Upper lobe of left lung (tissue), 6 donors: ENCODE measurements at regions not wholly inside any gene's neighbourhood (a gene's known extent, or its start where the extent isn't known, plus 50 kb on each side); places are given as distances from the start of the nearest gene placed in this dataset.

Experiments
- ATAC-seq, 2 donors: fragments of 200-7000 bp; cut with Tn5 transposase; one replicate each; pipeline ENCODE4 v1.9.1; 2022; ENCODE audit warnings: mild to moderate bottlenecking in 2 of 2, moderate library complexity in 2 of 2; ENCODE audit not compliant: low FRiP score in 2 of 2
- DNase-seq, 2 donors: peaks; one replicate each; pipeline ENCODE4 v3.0.0-alpha.2; 2019 to 2020
- H3K27ac ChIP-seq, 4 donors: fragments of 200-600 bp; sonication (generic); one replicate each; pipeline ENCODE4 v1.5.1; 2016 to 2019
- H3K27me3 ChIP-seq, 4 donors: fragments of 200-600 bp; sonication (generic); one replicate each; pipeline ENCODE4 v1.5.1; 2017 to 2019
- H3K36me3 ChIP-seq, 4 donors: fragments of 200-600 bp; sonication (generic); one replicate each; pipeline ENCODE4 v1.5.1; 2016 to 2019
- H3K4me1 ChIP-seq, 4 donors: fragments of 200-600 bp; sonication (generic); one replicate each; pipeline ENCODE4 v1.5.1; 2018 to 2019
- H3K4me3 ChIP-seq, 4 donors: fragments of 200-600 bp; sonication (generic); one replicate each; pipeline ENCODE4 v1.5.1; 2017 to 2019; ENCODE audit warnings: mild to moderate bottlenecking in 2 of 4, moderate library complexity in 1 of 4
- H3K9me3 ChIP-seq, 4 donors: fragments of 200-600 bp; sonication (generic); one replicate each; pipeline ENCODE4 v1.5.1; 2018 to 2019
- EP300 ChIP-seq, 4 donors: sonication (generic); formaldehyde crosslinking; IDR thresholded peaks; one replicate each; pipeline ENCODE4 v1.5.1; 2017; ENCODE audit warnings: antibody characterized with exemption in 4 of 4, control low read depth in 2 of 4
- POLR2A ChIP-seq, 4 donors: fragments of 450-650 bp; IDR thresholded peaks; one replicate each; pipeline ENCODE4 v1.5.1; 2016 to 2017; ENCODE audit warnings: antibody characterized with exemption in 4 of 4, mild to moderate bottlenecking in 2 of 4
- POLR2AphosphoS5 ChIP-seq, 2 donors: sonication (generic); formaldehyde crosslinking; IDR thresholded peaks; one replicate each; pipeline ENCODE4 v1.5.1; 2017; ENCODE audit warnings: antibody characterized with exemption in 2 of 2
- WGBS, 2 donors: methylation state at CpG; one replicate each; pipeline ENCODE4 v1.1.5; 2017 to 2018; 5-methylcytosine and 5-hydroxymethylcytosine counted together
- TF ChIP-seq, protein P1 (sequence below), 6 experiments: fragments of 450-650 bp in 4 of 6; fragments of 200-600 bp in 2 of 6; sonication (generic) in 2 of 6; IDR thresholded peaks; one replicate each; pipeline ENCODE4 v1.5.1; 2016 to 2019; ENCODE audit warnings: antibody characterized with exemption in 6 of 6
- donor health status: DM: no; HTN: no; CAD: no; lungs with moderate emphysema.
- donor health status: DM: no; HTN: yes; CAD: no; lungs with severe emphysema.

DNA sequence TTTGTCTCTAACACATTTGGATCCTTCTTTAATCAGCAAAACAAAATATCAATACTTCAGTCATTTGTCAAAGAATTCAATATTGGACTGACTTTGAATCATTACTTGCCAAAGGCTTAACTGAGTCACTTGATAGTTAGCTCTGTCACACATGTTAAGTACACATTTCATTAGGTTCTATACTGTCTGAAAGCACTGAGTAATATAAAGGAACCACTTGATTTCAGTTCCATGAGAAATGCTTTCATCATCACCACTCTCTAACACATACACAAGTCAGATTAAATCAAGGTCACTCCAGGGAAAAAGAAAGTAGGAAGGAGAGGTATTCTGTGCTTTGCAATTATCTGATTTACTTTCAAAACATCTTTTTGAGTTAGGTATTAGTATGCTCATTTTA is 1233.1 kb downstream of the C4orf33 start:
- DNase-seq (no peak), ATAC-seq (no peak)
- no peak overlapping the region for H3K4me3 ChIP-seq
- H3K9me3 ChIP-seq, result no peaks in the 10 kb centered on the region
- no peak overlapping the region for H3K27ac ChIP-seq
- TF ChIP-seq, protein P1, sequence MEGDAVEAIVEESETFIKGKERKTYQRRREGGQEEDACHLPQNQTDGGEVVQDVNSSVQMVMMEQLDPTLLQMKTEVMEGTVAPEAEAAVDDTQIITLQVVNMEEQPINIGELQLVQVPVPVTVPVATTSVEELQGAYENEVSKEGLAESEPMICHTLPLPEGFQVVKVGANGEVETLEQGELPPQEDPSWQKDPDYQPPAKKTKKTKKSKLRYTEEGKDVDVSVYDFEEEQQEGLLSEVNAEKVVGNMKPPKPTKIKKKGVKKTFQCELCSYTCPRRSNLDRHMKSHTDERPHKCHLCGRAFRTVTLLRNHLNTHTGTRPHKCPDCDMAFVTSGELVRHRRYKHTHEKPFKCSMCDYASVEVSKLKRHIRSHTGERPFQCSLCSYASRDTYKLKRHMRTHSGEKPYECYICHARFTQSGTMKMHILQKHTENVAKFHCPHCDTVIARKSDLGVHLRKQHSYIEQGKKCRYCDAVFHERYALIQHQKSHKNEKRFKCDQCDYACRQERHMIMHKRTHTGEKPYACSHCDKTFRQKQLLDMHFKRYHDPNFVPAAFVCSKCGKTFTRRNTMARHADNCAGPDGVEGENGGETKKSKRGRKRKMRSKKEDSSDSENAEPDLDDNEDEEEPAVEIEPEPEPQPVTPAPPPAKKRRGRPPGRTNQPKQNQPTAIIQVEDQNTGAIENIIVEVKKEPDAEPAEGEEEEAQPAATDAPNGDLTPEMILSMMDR (IDR thresholded peaks at IDR 0.05), result no peak
- no peak for TF ChIP-seq POLR2AphosphoS5 (IDR thresholded peaks at IDR 0.05)
- TF ChIP-seq EP300 (IDR thresholded peaks at IDR 0.05), result no peak
- TF ChIP-seq POLR2A (IDR thresholded peaks at IDR 0.05), result no peak
- no peaks in the 10 kb centered on the region for H3K36me3 ChIP-seq
- H3K4me1 ChIP-seq, result no peaks in the 10 kb centered on the region
- no peaks in the 10 kb centered on the region for H3K27me3 ChIP-seq

DNA sequence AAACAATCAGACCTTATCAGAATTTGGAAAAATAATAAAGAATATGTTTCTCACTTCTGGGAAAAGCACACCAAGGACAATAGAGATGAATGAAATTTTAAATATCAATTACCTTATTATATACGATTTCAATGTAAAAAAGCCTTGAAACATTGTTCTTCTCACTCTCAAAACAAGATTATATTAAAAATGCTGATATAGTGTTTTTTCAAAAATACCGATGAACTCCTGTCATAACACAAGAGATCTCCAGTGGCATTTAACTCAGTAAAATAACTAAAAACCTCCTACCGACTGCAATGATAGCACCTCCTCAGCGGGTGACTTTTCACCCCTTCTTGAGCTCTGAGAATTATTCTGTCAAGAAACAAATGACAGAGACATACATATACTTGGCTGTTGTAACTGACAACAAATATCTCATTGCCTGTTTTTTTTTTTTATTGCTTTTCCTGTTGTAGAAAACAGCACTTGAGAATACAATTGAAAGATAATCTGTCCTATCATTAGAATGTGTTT is 1237.3 kb downstream of the C4orf33 start:
- ATAC-seq, result no peak
- DNase-seq, result no peak
- Histone ChIP-seq H3K27ac (no peak overlapping the region), H3K27me3 (no peaks in the 10 kb centered on the region), H3K9me3 (no peaks in the 10 kb centered on the region), H3K36me3 (no peaks in the 10 kb centered on the region), H3K4me1 (no peaks in the 10 kb centered on the region), H3K4me3 (no peak overlapping the region)
- TF ChIP-seq POLR2A (IDR thresholded peaks at IDR 0.05), result no peak
- TF ChIP-seq, protein P1 (IDR thresholded peaks at IDR 0.05), result no peak
- TF ChIP-seq EP300 (IDR thresholded peaks at IDR 0.05), result no peak
- TF ChIP-seq POLR2AphosphoS5 (IDR thresholded peaks at IDR 0.05), result no peak
- WGBS, 2 donors, result 83 to 88% methylated on average over 4 of the region's 4 CpGs

DNA sequence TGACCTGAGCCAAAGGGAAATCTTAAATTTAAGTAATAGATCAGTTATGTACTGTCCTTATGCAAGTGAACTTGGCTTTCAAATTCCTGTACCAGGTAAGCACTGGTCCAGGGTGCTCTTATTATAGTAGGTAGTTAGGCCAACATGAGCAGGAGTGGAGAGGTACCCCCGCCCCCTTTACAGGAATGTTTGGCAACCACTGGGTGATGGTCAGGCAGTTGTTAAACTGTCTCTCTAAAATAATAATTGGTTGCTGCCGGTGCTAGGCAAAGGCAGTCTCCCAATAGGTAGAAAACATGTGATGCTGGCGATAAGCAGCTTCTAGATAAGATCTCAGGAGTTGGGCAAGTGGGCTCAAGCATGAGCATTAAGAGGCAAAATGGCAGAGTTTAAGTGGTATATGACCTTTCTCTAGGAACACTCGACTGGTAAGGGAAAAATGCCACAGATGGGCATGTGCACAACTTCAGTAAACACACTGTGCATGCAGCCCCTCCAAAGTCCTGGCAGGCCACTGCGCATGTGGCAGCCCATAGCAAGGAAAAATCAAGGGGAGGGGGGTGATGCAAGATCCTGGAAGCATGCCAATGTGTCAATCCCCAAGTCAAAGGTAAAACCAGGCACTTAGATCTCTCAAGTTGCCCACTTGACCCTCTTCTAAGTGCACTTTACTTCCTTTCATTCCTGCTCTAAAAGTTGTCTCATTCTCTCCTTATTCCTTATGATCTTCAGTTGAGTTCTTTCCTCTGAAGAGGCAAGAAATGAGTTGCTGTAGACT is 1239.7 kb downstream of the C4orf33 start:
- DNase-seq, result peak in 1 of 2 donors; percentile 60
- 62 to 63% methylated on average over 5 of the region's 5 CpGs for WGBS, 2 donors

DNA sequence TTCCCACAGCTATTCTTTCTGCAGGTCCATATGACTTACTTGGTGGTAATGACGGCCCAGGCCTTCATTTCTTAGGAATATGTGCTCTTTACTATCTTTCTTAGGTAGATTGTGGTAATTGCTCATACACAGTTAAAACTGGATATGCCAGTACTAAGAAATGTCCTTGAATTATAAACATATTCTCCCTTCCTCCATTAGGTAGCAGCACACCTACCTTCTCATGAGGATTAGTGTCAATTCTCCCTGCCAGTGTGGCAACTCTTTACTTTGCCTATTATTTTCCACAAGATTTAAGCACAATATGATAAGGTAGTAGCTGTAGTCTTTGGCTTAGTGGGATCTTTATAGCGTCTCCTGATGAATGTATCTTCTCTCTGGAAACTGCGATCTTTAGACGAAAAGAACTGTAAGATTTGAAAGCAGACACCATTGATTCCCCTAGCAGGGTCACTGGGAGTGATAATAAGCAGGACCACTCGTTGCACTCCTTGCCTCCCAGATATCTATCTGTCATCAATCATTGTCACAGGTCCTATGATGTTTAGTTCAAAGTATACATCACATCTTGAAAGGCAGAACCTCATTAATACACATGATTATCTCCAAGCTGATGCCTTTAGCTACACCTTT is 1240.7 kb downstream of the C4orf33 start:
- Histone ChIP-seq H3K27me3 (no peaks in the 10 kb centered on the region), H3K36me3 (no peaks in the 10 kb centered on the region), H3K4me1 (no peaks in the 10 kb centered on the region), H3K27ac (no peak overlapping the region), H3K4me3 (no peak overlapping the region), H3K9me3 (no peaks in the 10 kb centered on the region)
- 64 to 73% methylated on average over 5 of the region's 5 CpGs for WGBS, 2 donors
- no peak for DNase-seq
- TF ChIP-seq POLR2AphosphoS5 (IDR thresholded peaks at IDR 0.05), result no peak
- TF ChIP-seq, protein P1 (IDR thresholded peaks at IDR 0.05), result peak in 4 of 6 experiments; percentile 14 to 48 (median 26)
- no peak for TF ChIP-seq EP300 (IDR thresholded peaks at IDR 0.05)
- no peak for TF ChIP-seq POLR2A (IDR thresholded peaks at IDR 0.05)
- peak; percentile 42 to 64 for ATAC-seq

More for the DNA sequence above, 1239.7 kb downstream of the C4orf33 start:
- H3K36me3 ChIP-seq, result no peaks in the 10 kb centered on the region
- ATAC-seq, result peak; percentile 43 to 78
- H3K4me1 ChIP-seq, result no peaks in the 10 kb centered on the region
- no peak overlapping the region for H3K27ac ChIP-seq
- H3K27me3 ChIP-seq, result no peaks in the 10 kb centered on the region
- H3K9me3 ChIP-seq, result no peaks in the 10 kb centered on the region
- no peak overlapping the region for H3K4me3 ChIP-seq
- TF ChIP-seq POLR2AphosphoS5 (IDR thresholded peaks at IDR 0.05) (no peak), EP300 (IDR thresholded peaks at IDR 0.05) (no peak), POLR2A (IDR thresholded peaks at IDR 0.05) (no peak)
- TF ChIP-seq, protein P1 (IDR thresholded peaks at IDR 0.05), result no peak
